ENCODE measurements at regions not wholly inside any gene's neighbourhood (a gene's known extent, or its start where the extent isn't known, plus 50 kb on each side); places are given as distances from the start of the nearest gene placed in this dataset.

GRCh38 chr9:13629067-13629466 lies 349.6 kb upstream of the MPDZ start:
- H3K4me3 ChIP-seq (ENCODE audit: low read depth, low read length) = no peak overlapping the region
- no peak for TF ChIP-seq CTCF (IDR thresholded peaks at IDR 0.05; ENCODE audit: low read depth, low read length)
- in situ Hi-C loops (cut with HindIII; ENCODE audit: low sequenced_read_pairs) = no loop called here
- DNase-seq (ENCODE audit: low read depth, low spot score) = no peak

GRCh38 chr9:13628526-13628925 lies 349.0 kb upstream of the MPDZ start:
- no peak for TF ChIP-seq CTCF (IDR thresholded peaks at IDR 0.05; ENCODE audit: low read depth, low read length)
- in situ Hi-C loops (cut with HindIII; ENCODE audit: low sequenced_read_pairs) = no loop called here
- DNase-seq (ENCODE audit: low read depth, low spot score) = no peak
- H3K4me3 ChIP-seq (ENCODE audit: low read depth, low read length) = no peak overlapping the region

GRCh38 chr9:13627502-13627901 lies 348.0 kb upstream of the MPDZ start:
- TF ChIP-seq CTCF (IDR thresholded peaks at IDR 0.05; ENCODE audit: low read depth, low read length) = no peak
- DNase-seq (ENCODE audit: low read depth, low spot score) = no peak
- in situ Hi-C loops (cut with HindIII; ENCODE audit: low sequenced_read_pairs) = no loop called here
- H3K4me3 ChIP-seq (ENCODE audit: low read depth, low read length) = no peak overlapping the region

- in situ Hi-C loops (cut with HindIII; ENCODE audit: low sequenced_read_pairs) = no loop called here
- no peak overlapping the region for H3K4me3 ChIP-seq (ENCODE audit: low read depth, low read length)
- no peak for DNase-seq (ENCODE audit: low read depth, low spot score)
- TF ChIP-seq CTCF (IDR thresholded peaks at IDR 0.05; ENCODE audit: low read depth, low read length) = no peak
These were observed 347.6 kb upstream of the MPDZ start for GRCh38 chr9:13627071-13627470.

GRCh38 chr9:13626601-13627000 lies 347.1 kb upstream of the MPDZ start:
- no peak overlapping the region for H3K4me3 ChIP-seq (ENCODE audit: low read depth, low read length)
- no peak for DNase-seq (ENCODE audit: low read depth, low spot score)
- TF ChIP-seq CTCF (IDR thresholded peaks at IDR 0.05; ENCODE audit: low read depth, low read length) = no peak
- in situ Hi-C loops (cut with HindIII; ENCODE audit: low sequenced_read_pairs) = no loop called here

GRCh38 chr9:13621872-13622564 lies 342.5 kb upstream of the MPDZ start:
- in situ Hi-C loops (cut with HindIII; ENCODE audit: low sequenced_read_pairs) = no loop called here

More at GRCh38 chr9:13621872-13622564, 342.5 kb upstream of the MPDZ start:
- H3K4me3 ChIP-seq (ENCODE audit: low read depth, low read length) = no peak overlapping the region
- no peak for DNase-seq (ENCODE audit: low read depth, low spot score)
- TF ChIP-seq CTCF (IDR thresholded peaks at IDR 0.05; ENCODE audit: low read depth, low read length) = no peak

All from astrocyte of the spinal cord (primary cell).